GM13976 (cell line): ENCODE measurements at regions not wholly inside any gene's neighbourhood (a gene's known extent, or its start where the extent isn't known, plus 50 kb on each side); places are given as distances from the start of the nearest gene placed in this dataset.

Experiments used
- DNase-seq: peaks from one replicate; pipeline ENCODE4 v3.0.0; 2012; ENCODE audit warnings: low spot score
- CTCF ChIP-seq: IDR thresholded peaks from 2 replicates; pipeline ENCODE4 v1.5.1; 2012; ENCODE audit warnings: borderline replicate concordance, mild to moderate bottlenecking; ENCODE audit not compliant: insufficient read depth; ENCODE audit errors: extremely low read depth, missing control alignments, control extremely low read depth
- in situ Hi-C: fragments of 300-500 bp; cut with MboI; formaldehyde crosslinking; loops from one replicate; pipeline ENCODE4 v1.12.0; 2022; ENCODE audit warnings: low sequenced_read_pairs, mixed read lengths, inconsistent platforms; ENCODE audit not compliant: unreplicated experiment

- no peak for DNase-seq
- no peak for TF ChIP-seq CTCF
- in situ Hi-C loops = no loop called here
Measured at GRCh38 chr14:87199381-87199780, 793.6 kb downstream of the GALC start.

DNA sequence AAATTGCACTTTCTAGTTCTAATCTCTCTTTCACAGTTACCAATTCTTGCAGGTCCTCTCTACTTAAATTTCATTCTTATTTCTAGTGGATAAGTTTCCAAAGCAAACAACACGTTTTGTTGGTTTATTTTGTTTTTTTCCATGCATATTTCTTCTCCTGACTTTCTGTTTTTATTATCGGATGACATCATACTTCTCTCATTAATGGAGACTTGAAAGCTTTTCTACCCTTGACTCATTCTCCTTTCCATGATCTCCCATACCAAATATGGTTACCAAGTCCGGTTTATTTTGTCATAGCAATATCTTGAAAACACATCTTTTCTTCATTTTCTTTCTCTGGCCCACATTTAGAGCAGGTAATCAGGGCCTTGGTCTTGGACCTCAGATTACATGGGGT, 796.5 kb downstream of the GALC start:
- no peak for DNase-seq
- no peak for TF ChIP-seq CTCF
- in situ Hi-C loops = no loop called here

DNA sequence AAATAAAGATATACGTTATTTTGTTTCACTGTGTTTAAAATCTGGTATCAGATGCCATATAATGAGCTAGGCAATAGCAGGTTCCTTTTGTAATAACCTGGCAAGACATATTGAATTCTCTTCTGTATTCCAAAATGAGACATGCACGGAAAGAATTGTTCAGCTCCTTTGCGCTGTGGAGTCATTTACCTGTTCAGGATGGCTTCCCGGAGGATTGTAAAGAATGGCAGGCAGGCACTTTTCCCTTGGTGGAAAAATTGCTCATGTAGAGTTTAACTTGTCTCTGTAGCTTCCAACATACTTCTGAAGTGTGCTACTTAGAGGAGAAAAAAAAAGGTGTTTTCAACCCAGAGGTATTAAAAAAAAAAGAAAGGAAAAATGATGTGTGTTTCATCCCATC, 805.2 kb downstream of the GALC start:
- no peak for DNase-seq
- in situ Hi-C loops = no loop called here
- TF ChIP-seq CTCF = no peak

GRCh38 chr14:87186737-87187136, 806.2 kb downstream of the GALC start:
- no peak for DNase-seq
- in situ Hi-C loops = no loop called here

DNA sequence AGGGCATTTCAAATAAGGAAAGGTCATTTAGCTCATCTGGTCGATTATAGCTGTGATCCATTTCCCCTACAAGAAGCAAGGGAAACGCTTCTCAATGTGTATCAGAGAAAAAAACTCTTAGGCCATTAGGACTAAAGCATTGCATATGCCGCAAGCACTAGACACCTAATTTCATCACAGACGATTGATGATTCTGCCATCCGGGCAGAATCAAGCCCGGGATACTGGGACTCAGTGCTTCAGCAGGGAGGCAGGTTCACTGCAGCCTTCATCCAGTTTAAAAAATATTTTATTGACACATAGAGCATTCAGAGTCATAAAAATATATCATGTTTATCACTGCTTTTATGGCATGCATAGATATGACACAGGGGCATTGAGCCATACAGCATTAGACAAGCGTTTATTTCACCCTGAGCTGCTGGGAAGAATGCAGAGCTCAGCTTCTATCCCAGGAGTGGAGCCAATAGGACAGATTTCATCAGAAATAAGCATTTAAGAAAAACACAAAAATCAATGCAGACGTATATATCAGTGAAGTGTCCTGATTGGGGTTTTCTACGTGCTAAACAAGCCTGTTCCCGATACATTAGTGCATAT, 806.9 kb downstream of the GALC start:
- TF ChIP-seq CTCF = no peak
- no peak for DNase-seq
- in situ Hi-C loops = no loop called here

More at GRCh38 chr14:87186737-87187136, 806.2 kb downstream of the GALC start:
- no peak for TF ChIP-seq CTCF

DNA sequence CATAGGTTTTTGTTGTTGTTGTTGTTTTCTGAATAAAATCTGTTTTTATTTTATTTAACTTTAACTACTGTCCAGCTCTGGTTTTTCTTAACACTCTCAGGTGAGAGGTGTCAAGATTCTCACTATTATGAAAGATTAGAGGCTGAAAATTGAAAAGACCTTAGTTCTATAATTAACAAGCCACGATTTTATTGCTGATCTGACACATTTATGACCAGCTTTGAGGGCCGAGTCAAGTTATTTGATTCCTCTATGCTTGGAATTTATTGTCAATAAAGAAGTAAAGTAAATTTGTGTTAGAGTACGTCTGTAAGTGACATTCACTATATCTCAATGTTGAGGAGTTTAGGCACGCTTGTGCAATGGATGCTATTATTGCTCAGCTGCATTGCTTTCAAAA, 808.8 kb downstream of the GALC start:
- no peak for TF ChIP-seq CTCF
- in situ Hi-C loops = no loop called here

More for the DNA sequence above, 808.8 kb downstream of the GALC start:
- no peak for DNase-seq
